H1 (cell line): ENCODE measurements at regions not wholly inside any gene's neighbourhood (a gene's known extent, or its start where the extent isn't known, plus 50 kb on each side); places are given as distances from the start of the nearest gene placed in this dataset.

Experiments
- CTCF ChIA-PET: fragments of 300-600 bp; sonication (Branson Sonifier 250); formaldehyde crosslinking; loops from one replicate; lab custom pipeline; 2021; ENCODE audit not compliant: partially characterized antibody; lab: Charles Lee
- POLR2A ChIA-PET: fragments of 300-600 bp; sonication (Branson Sonifier 250); formaldehyde crosslinking; loops from one replicate; lab custom pipeline; 2021; ENCODE audit warnings: inconsistent platforms; ENCODE audit not compliant: partially characterized antibody; lab: Charles Lee
- DNase-seq, 2 experiments: peaks; one replicate each; pipeline versions ENCODE4 v3.0.0 to v3.0.0-alpha.2; 2010 to 2022; ENCODE audit warnings: low spot score in 2 of 2, low read depth in 1 of 2, mixed read lengths in 1 of 2
- FAIRE-seq: peaks from 2 replicates; lab custom pipeline; 2011; peaks lifted over from hg19 to GRCh38; lab: Jason Lieb, UNC
- H2AFZ ChIP-seq: 2 replicates; pipeline ENCODE4 v1.8.1; 2012; ENCODE audit warnings: low read length, inconsistent platforms
- H2AK5ac ChIP-seq: 2 replicates; pipeline ENCODE4 v1.6.1; 2013; ENCODE audit warnings: low read depth, low read length
- H2BK120ac ChIP-seq: replicated peaks from 2 replicates; pipeline ENCODE3; 2013; ENCODE audit warnings: low read depth, low read length, inconsistent platforms
- H2BK12ac ChIP-seq: 2 replicates; pipeline ENCODE4 v1.6.1; 2013; ENCODE audit warnings: low read depth, low read length
- H2BK15ac ChIP-seq: 2 replicates; pipeline ENCODE4 v1.6.1; 2013; ENCODE audit warnings: low read length
- H2BK20ac ChIP-seq: 2 replicates; pipeline ENCODE4 v1.6.1; 2013; ENCODE audit warnings: low read length
- H2BK5ac ChIP-seq: 2 replicates; pipeline ENCODE4 v1.6.1; 2013; ENCODE audit warnings: low read depth, low read length
- H3K14ac ChIP-seq: 2 replicates; pipeline ENCODE4 v1.6.1; 2013; ENCODE audit warnings: inconsistent platforms; ENCODE audit not compliant: insufficient read length
- H3K18ac ChIP-seq: 2 replicates; pipeline ENCODE4 v1.6.1; 2013; ENCODE audit warnings: low read length; ENCODE audit errors: extremely low read depth
- H3K23ac ChIP-seq: 2 replicates; pipeline ENCODE4 v1.6.1; 2013; ENCODE audit warnings: inconsistent platforms; ENCODE audit not compliant: insufficient read length
- H3K23me2 ChIP-seq: 2 replicates; pipeline ENCODE4 v1.6.1; 2013; ENCODE audit warnings: low read depth, low read length
- H3K27ac ChIP-seq: 2 replicates; pipeline ENCODE4 v1.6.1; 2011; ENCODE audit warnings: low read depth, low read length, inconsistent platforms
- H3K27me3 ChIP-seq, 4 experiments: replicated peaks in 1 of 4; 1 replicate in 1 of 4; 2 replicates in 3 of 4; pipeline versions ENCODE4 v1.6.1 to v1.8.1; 2011 to 2013; ENCODE audit warnings: low read length in 3 of 4, mild to moderate bottlenecking in 3 of 4, inconsistent platforms in 2 of 4, mixed read lengths in 2 of 4, moderate library complexity in 1 of 4; ENCODE audit not compliant: control insufficient read depth in 3 of 4, insufficient read depth in 3 of 4; ENCODE audit errors: extremely low read depth in 1 of 4
- H3K36me3 ChIP-seq, 4 experiments: 2 replicates each; pipeline versions ENCODE4 v1.6.1 to v1.8.1; 2011 to 2013; ENCODE audit warnings: mild to moderate bottlenecking in 4 of 4, low read length in 3 of 4, moderate library complexity in 2 of 4, control low read depth in 1 of 4, inconsistent platforms in 1 of 4; ENCODE audit not compliant: insufficient read depth in 4 of 4, control insufficient read depth in 2 of 4
- H3K4ac ChIP-seq: replicated peaks from 2 replicates; pipeline ENCODE3; 2013; ENCODE audit warnings: low read length, low read depth, mixed read lengths, inconsistent platforms; ENCODE audit not compliant: insufficient read length
- H3K4me1 ChIP-seq, 4 experiments: replicated peaks in 1 of 4; 1 replicate in 1 of 4; 2 replicates in 3 of 4; pipeline versions ENCODE4 v1.6.1 to v1.8.1; 2011 to 2013; ENCODE audit warnings: low read length in 3 of 4, inconsistent platforms in 2 of 4, mixed read lengths in 1 of 4; ENCODE audit not compliant: insufficient read depth in 4 of 4, control insufficient read depth in 3 of 4
- H3K4me2 ChIP-seq, 2 experiments: 2 replicates each; pipeline versions ENCODE4 v1.6.1 to v1.8.1; 2011 to 2013; ENCODE audit warnings: low read depth in 2 of 2, low read length in 2 of 2, control low read depth in 1 of 2, inconsistent platforms in 1 of 2, mild to moderate bottlenecking in 1 of 2; ENCODE audit not compliant: insufficient read depth in 1 of 2
- H3K4me3 ChIP-seq, 4 experiments: fragments of 200-600, 300-600 bp in 1 of 4; sonication (generic), shearing (Covaris generic), sonication (Bioruptor Twin) in 1 of 4; 2 replicates each; pipeline versions ENCODE4 v1.5.1 to v1.8.1; 2011 to 2016; ENCODE audit warnings: low read length in 4 of 4, low read depth in 3 of 4, control low read depth in 2 of 4, inconsistent platforms in 2 of 4, mild to moderate bottlenecking in 2 of 4, mixed read lengths in 1 of 4, moderate library complexity in 1 of 4; ENCODE audit not compliant: insufficient read depth in 2 of 4; ENCODE audit errors: extremely low read depth in 1 of 4
- H3K56ac ChIP-seq: replicated peaks from 2 replicates; pipeline ENCODE3; 2013; ENCODE audit warnings: low read depth, mild to moderate bottlenecking, mixed read lengths, low read length, inconsistent platforms; ENCODE audit not compliant: insufficient read length
- H3K79me1 ChIP-seq: 2 replicates; pipeline ENCODE4 v1.6.1; 2013; ENCODE audit warnings: low read depth, low read length, control low read depth
- H3K79me2 ChIP-seq, 2 experiments: 2 replicates each; pipeline versions ENCODE4 v1.6.1 to v1.8.1; 2012 to 2013; ENCODE audit warnings: low read length in 2 of 2, mild to moderate bottlenecking in 2 of 2, inconsistent platforms in 1 of 2; ENCODE audit not compliant: insufficient read depth in 2 of 2, control insufficient read depth in 1 of 2
- H3K9ac ChIP-seq, 4 experiments: replicated peaks in 1 of 4; 1 replicate in 1 of 4; 2 replicates in 3 of 4; pipeline versions ENCODE4 v1.6.1 to v1.8.1; 2011 to 2013; ENCODE audit warnings: low read depth in 3 of 4, low read length in 3 of 4, control low read depth in 2 of 4, mild to moderate bottlenecking in 2 of 4, moderate library complexity in 2 of 4, inconsistent platforms in 1 of 4; ENCODE audit errors: extremely low read depth in 1 of 4
- H3K9me3 ChIP-seq, 2 experiments: 2 replicates each; pipeline versions ENCODE4 v1.6.1 to v1.8.1; 2012 to 2013; ENCODE audit warnings: mild to moderate bottlenecking in 2 of 2, moderate library complexity in 2 of 2, control low read depth in 1 of 2, inconsistent platforms in 1 of 2, low read depth in 1 of 2, low read length in 1 of 2, mixed read lengths in 1 of 2; ENCODE audit not compliant: insufficient read depth in 2 of 2
- H4K20me1 ChIP-seq, 2 experiments: replicated peaks in 1 of 2; 2 replicates each; pipeline versions ENCODE3 to v1.8.1; 2011 to 2013; ENCODE audit warnings: inconsistent platforms in 2 of 2, low read length in 2 of 2, mild to moderate bottlenecking in 1 of 2; ENCODE audit not compliant: insufficient read depth in 2 of 2, control insufficient read depth in 1 of 2
- H4K5ac ChIP-seq: 2 replicates; pipeline ENCODE4 v1.6.1; 2013; ENCODE audit warnings: low read length, low read depth, mixed read lengths, inconsistent platforms; ENCODE audit not compliant: insufficient read length
- H4K8ac ChIP-seq: 2 replicates; pipeline ENCODE4 v1.8.0; 2013; ENCODE audit warnings: mild to moderate bottlenecking, moderate library complexity, low read length, inconsistent platforms; ENCODE audit not compliant: insufficient read depth; ENCODE audit errors: extremely low read depth
- H4K91ac ChIP-seq: replicated peaks from 2 replicates; pipeline ENCODE3; 2013; ENCODE audit warnings: low read length, mixed read lengths, inconsistent platforms; ENCODE audit not compliant: insufficient read length
- BACH1 ChIP-seq: IDR thresholded peaks from 2 replicates; pipeline ENCODE4 v1.6.1; 2012; ENCODE audit warnings: low read length, improper control_type of control experiment
- CBX5 ChIP-seq: fragments of 300-800, 300-1000 bp; sonication (generic); IDR thresholded peaks from 2 replicates; pipeline ENCODE4 v1.7.1; 2016; ENCODE audit warnings: antibody characterized with exemption, low read length, low read depth
- CHD1 ChIP-seq: IDR thresholded peaks from 2 replicates; pipeline ENCODE4 v1.6.1; 2012; ENCODE audit warnings: low read depth, low read length, improper control_type of control experiment
- RXRA ChIP-seq: IDR thresholded peaks from 2 replicates; pipeline ENCODE4 v1.6.1; 2011; ENCODE audit warnings: low read depth, mild to moderate bottlenecking, low read length, moderate library complexity; ENCODE audit not compliant: insufficient read depth
- SIN3A ChIP-seq, 2 experiments: IDR thresholded peaks in 1 of 2; conservative IDR thresholded peaks in 1 of 2; 2 replicates each; pipeline ENCODE4 v1.6.1; 2011 to 2012; ENCODE audit warnings: low read length in 2 of 2, improper control_type of control experiment in 1 of 2, low read depth in 1 of 2, mild to moderate bottlenecking in 1 of 2
- SP4 ChIP-seq: IDR thresholded peaks from 2 replicates; pipeline ENCODE4 v1.6.1; 2012; ENCODE audit warnings: low read length, inconsistent platforms
- TEAD4 ChIP-seq: IDR thresholded peaks from 2 replicates; pipeline ENCODE4 v1.6.1; 2012; ENCODE audit warnings: low read depth, low read length, inconsistent platforms, mixed read lengths
- WGBS, 2 experiments: shearing (Covaris generic) in 1 of 2; methylation state at CpG; one replicate each; pipeline versions ENCODE4 v1.1.6 to v1.1.7; 2013 to 2015; ENCODE audit warnings: low lambda C conversion rate in 2 of 2, mixed read lengths in 2 of 2, inconsistent platforms in 1 of 2, low coverage in 1 of 2, missing lambda C conversion rate in 1 of 2; ENCODE audit not compliant: insufficient replicate concordance in 2 of 2, insufficient coverage in 1 of 2, insufficient read length in 1 of 2; ENCODE audit errors: extremely low coverage in 1 of 2, missing lambda C conversion rate in 1 of 2; 5-methylcytosine and 5-hydroxymethylcytosine counted together
- TF ChIP-seq, protein P1 (sequence below): IDR thresholded peaks from 2 replicates; pipeline ENCODE4 v1.6.1; 2012; ENCODE audit warnings: inconsistent platforms

GRCh38 chr3:154936196-154936595 lies 143.9 kb upstream of the MME start:
- H3K56ac ChIP-seq = no peak overlapping the region
- H4K5ac ChIP-seq = no peak overlapping the region
- no peaks in the 10 kb centered on the region for H3K79me1 ChIP-seq
- H3K4me3 ChIP-seq = no peak overlapping the region
- WGBS, 2 experiments = 94% methylated on average over 4 of the region's 4 CpGs; no CpG with 5 or more reads in 1 of the 2 experiments
- no peaks in the 10 kb centered on the region for H3K23me2 ChIP-seq
- FAIRE-seq = no peak
- no peak overlapping the region for H3K14ac ChIP-seq
- no peak overlapping the region for H3K27ac ChIP-seq
- CTCF ChIA-PET = interaction anchor here (0.7 kb wide), 1 partner anchor 13 kb away, joined by 3 read pairs; no protein-coding TSS in a partner anchor
- no peaks in the 10 kb centered on the region for H3K9me3 ChIP-seq
- H3K9ac ChIP-seq = no peak overlapping the region
- no peak overlapping the region for H2BK12ac ChIP-seq
- no peak overlapping the region for H4K91ac ChIP-seq
- no peaks in the 10 kb centered on the region for H3K4me1 ChIP-seq
- H3K4ac ChIP-seq = no peak overlapping the region
- H3K36me3 ChIP-seq = no peaks in the 10 kb centered on the region
- no peak overlapping the region for H2BK20ac ChIP-seq
- H4K20me1 ChIP-seq = no peaks in the 10 kb centered on the region
- H3K18ac ChIP-seq = no peak overlapping the region
- no peak for DNase-seq
- TF ChIP-seq, protein P1, sequence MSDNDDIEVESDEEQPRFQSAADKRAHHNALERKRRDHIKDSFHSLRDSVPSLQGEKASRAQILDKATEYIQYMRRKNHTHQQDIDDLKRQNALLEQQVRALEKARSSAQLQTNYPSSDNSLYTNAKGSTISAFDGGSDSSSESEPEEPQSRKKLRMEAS = no peak
- no peak for TF ChIP-seq TEAD4
- no peak for TF ChIP-seq SIN3A (conservative IDR thresholded peaks at IDR 0.05 in 1 of 2, IDR thresholded peaks at IDR 0.05 in 1 of 2; ENCODE audit: low read depth in 1 of 2, low read length in 2 of 2)
- no peak for TF ChIP-seq SP4
- TF ChIP-seq RXRA = no peak
- no peak for TF ChIP-seq CHD1
- no peak for TF ChIP-seq CBX5
- no peak for TF ChIP-seq BACH1
- no peak overlapping the region for H2AK5ac ChIP-seq
- no peak overlapping the region for H2AFZ ChIP-seq
- H3K79me2 ChIP-seq = no peaks in the 10 kb centered on the region
- H3K4me2 ChIP-seq = no peak overlapping the region
- H2BK120ac ChIP-seq = no peak overlapping the region
- H3K23ac ChIP-seq = no peak overlapping the region
- H2BK15ac ChIP-seq = no peak overlapping the region
- H2BK5ac ChIP-seq = no peak overlapping the region
- POLR2A ChIA-PET = no interaction called here
- H3K27me3 ChIP-seq = no peaks in the 10 kb centered on the region
- no peak overlapping the region for H4K8ac ChIP-seq
